Stromal cell of bone marrow (primary cell): ENCODE measurements at regions not wholly inside any gene's neighbourhood (a gene's known extent, or its start where the extent isn't known, plus 50 kb on each side); places are given as distances from the start of the nearest gene placed in this dataset.
A peak's percentile ranks its signal among the peaks of the same experiment; 100 is the strongest.

Source experiments
- DNase-seq: peaks from one replicate; pipeline ENCODE4 v3.0.0-alpha.2; 2012; ENCODE audit warnings: low read depth

GRCh38 chr13:90413548-90413947 lies 933.9 kb upstream of the MIR17HG start:
- no peak for DNase-seq

- peak; percentile 19 for DNase-seq
These were observed 932.5 kb upstream of the MIR17HG start for GRCh38 chr13:90414691-90415596.

GRCh38 chr13:90415902-90416301 lies 931.6 kb upstream of the MIR17HG start:
- DNase-seq: no peak

GRCh38 chr13:90416519-90416918 lies 931.0 kb upstream of the MIR17HG start:
- DNase-seq: no peak

- no peak for DNase-seq
These were observed 930.5 kb upstream of the MIR17HG start for GRCh38 chr13:90416938-90417337.

- no peak for DNase-seq
These were observed 926.8 kb upstream of the MIR17HG start for GRCh38 chr13:90420683-90421082.

GRCh38 chr13:90427322-90428272 lies 919.9 kb upstream of the MIR17HG start:
- no peak for DNase-seq

- no peak for DNase-seq
These were observed 918.8 kb upstream of the MIR17HG start for GRCh38 chr13:90428522-90429210.

GRCh38 chr13:90430127-90430526 lies 917.4 kb upstream of the MIR17HG start:
- no peak for DNase-seq

GRCh38 chr13:90436697-90437096 lies 910.8 kb upstream of the MIR17HG start:
- no peak for DNase-seq

GRCh38 chr13:90438576-90438975 lies 908.9 kb upstream of the MIR17HG start:
- DNase-seq: no peak

- DNase-seq: no peak
These were observed 904.2 kb upstream of the MIR17HG start for GRCh38 chr13:90443268-90443667.

GRCh38 chr13:90444232-90444631 lies 903.3 kb upstream of the MIR17HG start:
- no peak for DNase-seq

GRCh38 chr13:90445179-90445578 lies 902.3 kb upstream of the MIR17HG start:
- peak; percentile 67 for DNase-seq

GRCh38 chr13:90447034-90447733 lies 900.3 kb upstream of the MIR17HG start:
- no peak for DNase-seq

GRCh38 chr13:90447734-90448101 lies 899.8 kb upstream of the MIR17HG start:
- DNase-seq: peak; percentile 6

GRCh38 chr13:90448466-90449037 lies 898.9 kb upstream of the MIR17HG start:
- DNase-seq: no peak

GRCh38 chr13:90453342-90453741 lies 894.1 kb upstream of the MIR17HG start:
- no peak for DNase-seq

- DNase-seq: no peak
These were observed 893.4 kb upstream of the MIR17HG start for GRCh38 chr13:90454002-90454636.

- DNase-seq: no peak
These were observed 892.4 kb upstream of the MIR17HG start for GRCh38 chr13:90455067-90455466.

GRCh38 chr13:90455823-90456222 lies 891.7 kb upstream of the MIR17HG start:
- DNase-seq: no peak
